ENCODE measurements at regions not wholly inside any gene's neighbourhood (a gene's known extent, or its start where the extent isn't known, plus 50 kb on each side); places are given as distances from the start of the nearest gene placed in this dataset.

DNA sequence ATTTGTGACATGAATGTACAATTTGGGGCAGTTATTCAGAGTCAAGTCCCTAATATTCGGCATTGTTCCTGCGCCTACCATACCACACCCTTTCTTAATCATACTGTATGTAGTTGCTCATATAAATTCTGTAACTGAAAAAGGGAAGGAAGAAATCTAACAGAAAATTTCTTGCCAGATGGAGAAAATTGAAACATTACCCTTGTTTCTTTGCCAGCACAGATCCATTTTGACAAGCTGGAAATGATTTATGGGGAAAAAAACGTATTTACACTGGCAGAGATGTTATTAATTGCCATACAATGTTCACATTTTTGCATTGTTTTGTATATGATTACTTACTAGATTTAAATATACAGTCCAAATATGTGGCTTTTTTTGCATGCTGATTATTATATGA, 363.8 kb upstream of the PKN2 start:
- Histone ChIP-seq H3K4me3 (ENCODE audit: severe bottlenecking) (no peak overlapping the region), H3K4me1 (ENCODE audit: insufficient read depth, poor library complexity, severe bottlenecking) (no peaks in the 10 kb centered on the region), H3K27ac (ENCODE audit: poor library complexity, severe bottlenecking) (no peak overlapping the region), H3K27me3 (ENCODE audit: insufficient read depth, poor library complexity, severe bottlenecking) (no peaks in the 10 kb centered on the region), H3K9me3 (ENCODE audit: severe bottlenecking) (no peaks in the 10 kb centered on the region), H3K36me3 (ENCODE audit: low read depth) (no peaks in the 10 kb centered on the region)
- no peak for ATAC-seq (ENCODE audit: low read depth)
- TF ChIP-seq CTCF (IDR thresholded peaks at IDR 0.05; ENCODE audit: poor library complexity, severe bottlenecking) = no peak
- DNase-seq (ENCODE audit: low spot score) = no peak

- Histone ChIP-seq H3K36me3 (ENCODE audit: low read depth) (no peaks in the 10 kb centered on the region), H3K4me3 (ENCODE audit: severe bottlenecking) (no peak overlapping the region), H3K27ac (ENCODE audit: poor library complexity, severe bottlenecking) (no peak overlapping the region), H3K27me3 (ENCODE audit: insufficient read depth, poor library complexity, severe bottlenecking) (no peaks in the 10 kb centered on the region), H3K4me1 (ENCODE audit: insufficient read depth, poor library complexity, severe bottlenecking) (no peaks in the 10 kb centered on the region), H3K9me3 (ENCODE audit: severe bottlenecking) (no peaks in the 10 kb centered on the region)
- ATAC-seq (ENCODE audit: low read depth) (no peak), DNase-seq (ENCODE audit: low spot score) (no peak)
- TF ChIP-seq CTCF (IDR thresholded peaks at IDR 0.05; ENCODE audit: poor library complexity, severe bottlenecking) = no peak
Measured at GRCh38 chr1:88321706-88322105, 362.4 kb upstream of the PKN2 start.

GRCh38 chr1:88324899-88325298, 359.2 kb upstream of the PKN2 start:
- Histone ChIP-seq H3K36me3 (ENCODE audit: low read depth) (no peaks in the 10 kb centered on the region), H3K27ac (ENCODE audit: poor library complexity, severe bottlenecking) (no peak overlapping the region), H3K4me3 (ENCODE audit: severe bottlenecking) (no peak overlapping the region), H3K27me3 (ENCODE audit: insufficient read depth, poor library complexity, severe bottlenecking) (no peaks in the 10 kb centered on the region), H3K9me3 (ENCODE audit: severe bottlenecking) (no peaks in the 10 kb centered on the region), H3K4me1 (ENCODE audit: insufficient read depth, poor library complexity, severe bottlenecking) (no peaks in the 10 kb centered on the region)
- DNase-seq (ENCODE audit: low spot score) (no peak), ATAC-seq (ENCODE audit: low read depth) (no peak)
- TF ChIP-seq CTCF (IDR thresholded peaks at IDR 0.05; ENCODE audit: poor library complexity, severe bottlenecking) = no peak

GRCh38 chr1:88327391-88328267, 356.4 kb upstream of the PKN2 start:
- H3K27ac ChIP-seq (ENCODE audit: poor library complexity, severe bottlenecking) = peak overlapping the region; percentile 21
- no peak overlapping the region for H3K4me3 ChIP-seq (ENCODE audit: severe bottlenecking)
- H3K4me1 ChIP-seq (ENCODE audit: insufficient read depth, poor library complexity, severe bottlenecking) = no peaks in the 10 kb centered on the region
- no peaks in the 10 kb centered on the region for H3K27me3 ChIP-seq (ENCODE audit: insufficient read depth, poor library complexity, severe bottlenecking)
- H3K36me3 ChIP-seq (ENCODE audit: low read depth) = no peaks in the 10 kb centered on the region
- peak; percentile 99 for ATAC-seq (ENCODE audit: low read depth)
- no peaks in the 10 kb centered on the region for H3K9me3 ChIP-seq (ENCODE audit: severe bottlenecking)
- TF ChIP-seq CTCF (IDR thresholded peaks at IDR 0.05; ENCODE audit: poor library complexity, severe bottlenecking) = no peak
- no peak for DNase-seq (ENCODE audit: low spot score)

- ATAC-seq (ENCODE audit: low read depth) = no peak
- no peaks in the 10 kb centered on the region for H3K27me3 ChIP-seq (ENCODE audit: insufficient read depth, poor library complexity, severe bottlenecking)
- H3K36me3 ChIP-seq (ENCODE audit: low read depth) = no peaks in the 10 kb centered on the region
- no peak overlapping the region for H3K27ac ChIP-seq (ENCODE audit: poor library complexity, severe bottlenecking)
- DNase-seq (ENCODE audit: low spot score) = no peak
- H3K4me3 ChIP-seq (ENCODE audit: severe bottlenecking) = no peak overlapping the region
- no peaks in the 10 kb centered on the region for H3K4me1 ChIP-seq (ENCODE audit: insufficient read depth, poor library complexity, severe bottlenecking)
- TF ChIP-seq CTCF (IDR thresholded peaks at IDR 0.05; ENCODE audit: poor library complexity, severe bottlenecking) = no peak
- no peaks in the 10 kb centered on the region for H3K9me3 ChIP-seq (ENCODE audit: severe bottlenecking)
Measured at GRCh38 chr1:88330201-88330600, 353.9 kb upstream of the PKN2 start.

Measured in RWPE2 (cell line).